Sigmoid colon (tissue), 4 donors: ENCODE measurements at regions not wholly inside any gene's neighbourhood (a gene's known extent, or its start where the extent isn't known, plus 50 kb on each side); places are given as distances from the start of the nearest gene placed in this dataset.
A peak's percentile ranks its signal among the peaks of the same experiment; 100 is the strongest.

Source experiments
- EP300 ChIP-seq, 4 donors: sonication (generic); formaldehyde crosslinking; IDR thresholded peaks; one replicate each; pipeline ENCODE4 v1.6.1; 2017; ENCODE audit warnings: antibody characterized with exemption in 4 of 4
- POLR2A ChIP-seq, 2 donors: fragments of 450-650 bp; IDR thresholded peaks; one replicate each; pipeline ENCODE4 v1.6.1; 2016; ENCODE audit warnings: antibody characterized with exemption in 2 of 2, mild to moderate bottlenecking in 2 of 2, moderate library complexity in 2 of 2
- POLR2AphosphoS5 ChIP-seq, 4 donors: sonication (generic); formaldehyde crosslinking; IDR thresholded peaks; one replicate each; pipeline ENCODE4 v1.6.1; 2017; ENCODE audit warnings: antibody characterized with exemption in 4 of 4
- TF ChIP-seq, protein P1 (sequence below), 4 experiments: fragments of 450-650 bp in 3 of 4; fragments of 200-600 bp in 1 of 4; IDR thresholded peaks; one replicate each; pipeline ENCODE4 v1.5.1; 2016 to 2019; ENCODE audit warnings: antibody characterized with exemption in 4 of 4, mild to moderate bottlenecking in 3 of 4, moderate library complexity in 2 of 4

DNA sequence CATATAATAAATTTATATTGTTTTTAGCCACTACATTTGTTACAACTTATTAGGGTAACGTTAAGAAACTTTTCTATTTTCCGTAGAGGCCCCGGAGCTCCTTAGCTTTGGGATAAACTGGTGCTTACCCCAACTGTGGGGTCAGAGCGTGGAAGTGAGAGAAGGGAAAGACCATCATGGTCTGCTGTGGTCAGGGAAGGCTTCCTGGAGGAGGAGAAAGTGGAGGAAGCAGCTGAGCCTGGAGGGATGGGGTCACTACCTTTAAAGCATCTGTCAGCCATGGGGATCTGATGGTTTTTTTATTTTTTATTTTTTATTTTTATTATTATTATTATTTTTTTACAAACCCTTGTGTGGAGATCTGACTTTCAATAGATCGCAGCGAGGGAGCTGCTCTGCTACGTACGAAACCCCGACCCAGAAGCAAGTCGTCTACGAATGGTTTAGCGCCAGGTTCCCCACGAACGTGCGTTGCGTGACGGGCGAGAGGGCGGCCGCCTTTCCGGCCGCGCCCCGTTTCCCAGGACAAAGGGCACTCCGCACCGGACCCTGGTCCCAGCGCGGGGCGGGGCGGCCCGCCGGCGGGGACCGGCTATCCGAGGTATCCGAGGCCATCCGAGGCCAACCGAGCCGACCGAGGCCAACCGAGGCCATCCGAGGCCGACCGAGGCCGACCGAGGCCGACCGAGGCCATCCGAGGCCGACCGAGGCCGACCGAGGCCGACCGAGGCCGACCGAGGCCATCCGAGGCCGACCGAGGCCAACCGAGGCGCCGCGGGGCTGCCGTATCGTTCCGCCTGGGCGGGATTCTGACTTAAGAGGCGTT is 1101.2 kb upstream of the TMEM132C start:
- TF ChIP-seq, protein P1, sequence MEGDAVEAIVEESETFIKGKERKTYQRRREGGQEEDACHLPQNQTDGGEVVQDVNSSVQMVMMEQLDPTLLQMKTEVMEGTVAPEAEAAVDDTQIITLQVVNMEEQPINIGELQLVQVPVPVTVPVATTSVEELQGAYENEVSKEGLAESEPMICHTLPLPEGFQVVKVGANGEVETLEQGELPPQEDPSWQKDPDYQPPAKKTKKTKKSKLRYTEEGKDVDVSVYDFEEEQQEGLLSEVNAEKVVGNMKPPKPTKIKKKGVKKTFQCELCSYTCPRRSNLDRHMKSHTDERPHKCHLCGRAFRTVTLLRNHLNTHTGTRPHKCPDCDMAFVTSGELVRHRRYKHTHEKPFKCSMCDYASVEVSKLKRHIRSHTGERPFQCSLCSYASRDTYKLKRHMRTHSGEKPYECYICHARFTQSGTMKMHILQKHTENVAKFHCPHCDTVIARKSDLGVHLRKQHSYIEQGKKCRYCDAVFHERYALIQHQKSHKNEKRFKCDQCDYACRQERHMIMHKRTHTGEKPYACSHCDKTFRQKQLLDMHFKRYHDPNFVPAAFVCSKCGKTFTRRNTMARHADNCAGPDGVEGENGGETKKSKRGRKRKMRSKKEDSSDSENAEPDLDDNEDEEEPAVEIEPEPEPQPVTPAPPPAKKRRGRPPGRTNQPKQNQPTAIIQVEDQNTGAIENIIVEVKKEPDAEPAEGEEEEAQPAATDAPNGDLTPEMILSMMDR (IDR thresholded peaks at IDR 0.05): no peak
- no peak for TF ChIP-seq POLR2A (IDR thresholded peaks at IDR 0.05)
- TF ChIP-seq POLR2AphosphoS5 (IDR thresholded peaks at IDR 0.05): peak in 2 of 4 donors; percentile 26 to 37
- TF ChIP-seq EP300 (IDR thresholded peaks at IDR 0.05): peak in 1 of 4 donors; percentile 58
